GM12874 (cell line): ENCODE measurements at regions not wholly inside any gene's neighbourhood (a gene's known extent, or its start where the extent isn't known, plus 50 kb on each side); places are given as distances from the start of the nearest gene placed in this dataset.

ENCODE experiments used
- TF ChIP-seq, protein P1 (sequence below): IDR thresholded peaks from 2 replicates; pipeline ENCODE4 v1.5.1; 2011; ENCODE audit warnings: low read depth, mild to moderate bottlenecking, control low read depth, low read length, moderate library complexity; ENCODE audit not compliant: insufficient read depth

DNA sequence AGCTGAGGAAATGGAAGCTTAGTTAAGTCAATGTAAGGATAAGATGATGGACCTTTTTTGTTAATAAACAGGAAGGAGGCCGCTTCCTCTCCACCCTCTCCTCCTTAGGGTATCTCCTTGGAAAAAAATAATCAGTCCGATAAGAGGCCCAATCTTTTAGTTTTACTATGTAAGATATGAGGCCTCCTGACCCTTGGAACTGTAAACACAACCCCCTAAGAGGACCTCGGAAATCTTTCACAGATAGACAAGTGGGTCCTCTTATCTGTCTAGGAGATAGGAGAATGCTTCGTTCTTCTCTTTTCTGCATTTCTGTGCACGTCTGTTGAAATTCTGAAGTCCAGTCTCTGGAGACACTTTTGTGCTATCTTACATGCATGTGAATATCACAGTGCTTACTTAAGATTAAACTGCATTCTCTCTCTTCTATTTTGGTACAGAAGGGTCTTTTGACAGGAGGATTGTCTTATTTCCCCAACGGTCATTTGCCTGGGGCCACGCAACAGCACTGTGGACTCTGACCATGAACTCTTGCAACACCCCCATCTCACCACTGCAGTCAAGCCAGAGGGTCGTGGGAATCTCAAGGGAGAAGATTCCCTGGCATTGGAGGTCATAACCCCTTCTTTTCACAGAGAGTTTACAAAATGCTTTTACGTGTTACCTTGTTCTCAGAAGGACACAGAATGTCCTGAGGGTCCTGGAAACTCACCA, 313.0 kb upstream of the RTL1 start:
- TF ChIP-seq, protein P1, sequence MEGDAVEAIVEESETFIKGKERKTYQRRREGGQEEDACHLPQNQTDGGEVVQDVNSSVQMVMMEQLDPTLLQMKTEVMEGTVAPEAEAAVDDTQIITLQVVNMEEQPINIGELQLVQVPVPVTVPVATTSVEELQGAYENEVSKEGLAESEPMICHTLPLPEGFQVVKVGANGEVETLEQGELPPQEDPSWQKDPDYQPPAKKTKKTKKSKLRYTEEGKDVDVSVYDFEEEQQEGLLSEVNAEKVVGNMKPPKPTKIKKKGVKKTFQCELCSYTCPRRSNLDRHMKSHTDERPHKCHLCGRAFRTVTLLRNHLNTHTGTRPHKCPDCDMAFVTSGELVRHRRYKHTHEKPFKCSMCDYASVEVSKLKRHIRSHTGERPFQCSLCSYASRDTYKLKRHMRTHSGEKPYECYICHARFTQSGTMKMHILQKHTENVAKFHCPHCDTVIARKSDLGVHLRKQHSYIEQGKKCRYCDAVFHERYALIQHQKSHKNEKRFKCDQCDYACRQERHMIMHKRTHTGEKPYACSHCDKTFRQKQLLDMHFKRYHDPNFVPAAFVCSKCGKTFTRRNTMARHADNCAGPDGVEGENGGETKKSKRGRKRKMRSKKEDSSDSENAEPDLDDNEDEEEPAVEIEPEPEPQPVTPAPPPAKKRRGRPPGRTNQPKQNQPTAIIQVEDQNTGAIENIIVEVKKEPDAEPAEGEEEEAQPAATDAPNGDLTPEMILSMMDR = no peak

DNA sequence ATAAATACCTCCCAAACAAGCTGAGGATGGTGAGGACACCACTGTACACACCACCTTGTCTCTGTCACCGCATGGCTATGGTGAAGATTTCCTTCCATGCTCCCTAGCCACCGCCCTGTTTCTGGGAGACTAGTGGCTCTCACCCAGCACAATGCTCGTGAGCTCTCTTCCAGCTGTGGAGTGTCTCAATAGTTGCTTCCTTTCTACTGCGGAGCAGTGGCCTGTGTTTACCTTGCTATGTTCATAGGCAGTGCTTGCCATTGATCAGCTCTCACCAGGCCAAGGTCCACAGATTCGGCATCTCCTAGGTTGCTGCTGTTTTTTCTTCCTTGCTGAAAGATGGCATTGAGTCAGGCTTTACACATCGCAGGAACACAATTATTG, 313.6 kb upstream of the RTL1 start:
- TF ChIP-seq, protein P1 = no peak

DNA sequence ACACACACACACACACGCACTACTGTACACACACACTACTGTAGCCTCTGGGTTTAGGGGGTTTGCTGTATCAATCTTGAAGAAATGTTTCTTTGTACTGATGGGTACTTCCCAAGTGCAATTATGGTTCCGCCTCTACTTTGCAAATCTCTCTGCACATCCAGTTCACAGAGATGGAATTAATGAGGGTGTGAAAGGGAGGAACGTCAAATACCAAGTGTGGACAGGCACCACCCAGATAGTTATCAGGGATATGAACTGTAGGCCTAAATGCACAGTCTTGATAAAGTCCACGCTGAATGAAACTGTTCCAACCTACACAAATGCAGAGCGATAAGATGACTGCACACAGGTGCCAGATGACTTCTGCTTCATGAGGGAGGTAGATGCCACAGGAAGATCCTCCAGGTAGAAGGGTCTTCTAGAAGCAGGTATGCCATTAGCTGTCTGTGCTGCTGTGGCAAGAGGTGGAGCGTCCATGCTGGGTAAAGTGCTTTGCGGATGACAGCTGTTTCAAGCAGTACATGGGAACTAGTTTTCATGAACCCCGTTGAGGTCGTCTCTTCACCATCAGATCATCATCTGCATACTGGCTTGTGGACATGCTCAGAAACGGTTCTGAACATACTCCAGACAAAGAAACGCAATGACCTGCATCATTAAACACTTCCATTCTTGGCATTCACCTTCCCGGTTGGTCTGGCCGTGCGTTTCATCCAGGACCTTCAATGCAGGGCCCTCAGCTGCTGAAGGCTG, 314.3 kb upstream of the RTL1 start:
- TF ChIP-seq, protein P1 = no peak

DNA sequence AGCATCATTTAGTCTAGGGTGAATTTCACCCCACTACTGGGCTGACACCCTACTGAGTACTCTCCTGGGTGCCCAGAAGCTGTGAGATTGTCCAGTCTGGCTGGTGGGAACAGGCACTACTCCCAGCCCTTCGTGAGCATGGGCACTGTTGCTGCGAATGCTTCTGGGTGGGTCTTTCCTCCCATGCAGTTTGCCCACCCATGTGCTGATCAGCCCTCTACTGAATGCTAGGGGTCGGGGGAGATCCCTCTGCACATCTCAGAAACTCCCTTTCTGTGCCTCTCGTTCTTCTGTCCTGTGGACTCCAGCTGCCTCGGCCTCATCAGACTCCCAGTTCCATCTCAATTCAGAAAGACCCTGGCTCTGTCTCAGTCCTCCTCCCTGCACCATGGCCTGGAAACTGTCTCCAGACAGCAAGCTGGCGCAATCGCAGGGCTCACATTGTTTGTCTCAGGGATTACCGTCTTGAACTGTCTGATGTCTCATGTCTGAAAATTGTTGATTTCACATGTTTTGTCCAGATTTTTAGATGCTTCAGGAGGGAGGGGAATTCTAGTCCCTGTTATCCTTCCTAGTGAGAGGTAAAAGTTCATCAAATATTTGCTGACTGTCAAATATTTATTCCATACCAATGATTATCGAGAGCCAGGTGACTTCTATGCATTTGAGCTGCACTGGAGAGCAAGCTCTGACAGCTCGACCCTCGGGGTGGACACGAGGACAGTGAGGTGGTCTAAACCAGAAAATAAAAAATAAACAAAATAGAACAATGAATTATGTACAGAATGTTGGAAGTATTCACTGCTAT, 316.6 kb upstream of the RTL1 start:
- TF ChIP-seq, protein P1 = no peak

DNA sequence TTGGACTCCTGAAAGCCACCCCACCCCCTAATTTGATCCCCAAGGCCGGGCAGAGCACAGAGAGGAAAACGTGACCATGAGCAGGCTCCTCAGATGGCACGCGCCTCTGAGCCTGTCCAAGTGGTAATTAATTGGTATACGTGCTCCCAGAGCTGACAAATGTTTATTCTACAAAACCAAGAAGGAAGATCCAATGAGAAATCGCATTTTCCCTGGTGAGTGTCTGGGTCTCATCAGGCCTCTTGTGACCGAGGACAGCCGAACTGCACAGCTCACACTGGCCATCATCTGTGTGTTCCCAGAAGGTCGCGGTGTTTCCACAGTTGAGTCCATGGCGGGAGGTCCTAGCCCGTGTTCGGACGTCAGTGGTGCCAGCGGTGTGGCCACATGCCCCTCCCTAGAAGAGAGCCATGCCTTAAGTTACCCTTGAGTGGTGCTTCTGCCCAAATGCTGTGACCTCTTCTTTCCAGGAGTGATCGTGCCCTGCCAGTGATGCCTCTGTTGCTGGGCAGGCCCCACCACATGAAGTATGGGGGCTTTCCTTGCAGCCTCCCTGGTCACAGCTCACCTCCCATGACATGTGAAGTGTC, 317.5 kb upstream of the RTL1 start:
- TF ChIP-seq, protein P1 = no peak

DNA sequence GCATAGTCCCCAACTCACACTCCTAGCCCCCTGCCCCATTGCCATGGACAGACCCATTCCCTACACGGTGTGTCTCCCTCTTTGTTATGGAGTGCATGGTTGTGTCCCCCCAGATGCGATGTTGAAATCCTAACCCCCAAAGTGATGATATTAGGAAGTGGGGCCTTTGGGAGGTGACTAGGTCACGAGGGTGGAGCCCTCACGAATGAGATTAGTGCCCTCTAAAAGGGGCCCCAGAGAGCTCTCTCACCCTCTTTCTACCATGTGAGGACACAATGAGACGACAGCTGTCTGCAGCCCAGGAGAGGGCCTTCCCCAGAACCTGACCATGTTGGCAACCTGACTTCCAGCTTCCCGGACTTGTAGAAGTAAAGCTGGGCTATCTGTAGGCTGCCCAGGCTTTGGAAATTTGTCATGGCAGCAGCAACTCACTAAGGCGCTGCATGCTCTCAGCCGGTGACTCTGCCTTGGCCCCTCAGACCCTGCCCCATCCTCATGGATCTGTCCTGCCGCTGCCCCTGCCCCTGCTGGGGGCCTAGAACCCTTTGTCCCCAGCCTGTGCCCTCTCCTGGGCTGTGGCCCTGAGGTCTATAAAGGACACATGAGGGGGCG, 318.1 kb upstream of the RTL1 start:
- TF ChIP-seq, protein P1 = no peak
